ENCODE measurements at regions not wholly inside any gene's neighbourhood (a gene's known extent, or its start where the extent isn't known, plus 50 kb on each side); places are given as distances from the start of the nearest gene placed in this dataset.

- WGBS (ENCODE audit: insufficient coverage, low coverage, low lambda C conversion rate, missing lambda C conversion rate), result 17% methylated on average over 12 of the region's 12 CpGs
Measured at GRCh38 chr15:23857028-23857641, 170.0 kb upstream of the NDN start.

GRCh38 chr15:23859008-23859407 is 171.9 kb upstream of the NDN start:
- 64% methylated on average over 2 of the region's 5 CpGs for WGBS (ENCODE audit: insufficient coverage, low coverage, low lambda C conversion rate, missing lambda C conversion rate)
- Histone ChIP-seq H3K27me3 (no peaks in the 10 kb centered on the region), H3K4me3 (no peak overlapping the region), H3K27ac (no peak overlapping the region), H3K36me3 (no peaks in the 10 kb centered on the region), H3K9me3 (no peaks in the 10 kb centered on the region), H3K4me1 (no peaks in the 10 kb centered on the region)
- ATAC-seq, result no peak
- no peak for DNase-seq
- TF ChIP-seq CTCF (IDR thresholded peaks at IDR 0.05) (no peak), POLR2A (IDR thresholded peaks at IDR 0.05) (no peak)
- intact Hi-C loops (cut with DNase I), result no loop called here

More at GRCh38 chr15:23857028-23857641, 170.0 kb upstream of the NDN start:
- ATAC-seq (no peak), DNase-seq (no peak)
- Histone ChIP-seq H3K4me3 (no peak overlapping the region), H3K9me3 (no peaks in the 10 kb centered on the region), H3K4me1 (no peaks in the 10 kb centered on the region), H3K36me3 (no peaks in the 10 kb centered on the region), H3K27me3 (no peaks in the 10 kb centered on the region), H3K27ac (no peak overlapping the region)
- TF ChIP-seq POLR2A (IDR thresholded peaks at IDR 0.05) (no peak), CTCF (IDR thresholded peaks at IDR 0.05) (peak in 2 of 4 donors; percentile 13 to 28)
- intact Hi-C loops (cut with DNase I), result no loop called here

GRCh38 chr15:23860290-23861245 is 173.5 kb upstream of the NDN start:
- H3K9me3 ChIP-seq, result no peaks in the 10 kb centered on the region
- H3K27ac ChIP-seq, result no peak overlapping the region
- DNase-seq (no peak), ATAC-seq (no peak)
- H3K36me3 ChIP-seq, result no peaks in the 10 kb centered on the region
- no peak overlapping the region for H3K4me3 ChIP-seq
- intact Hi-C loops (cut with DNase I), result no loop called here
- WGBS (ENCODE audit: insufficient coverage, low coverage, low lambda C conversion rate, missing lambda C conversion rate), result 58% methylated on average over 10 of the region's 31 CpGs
- no peaks in the 10 kb centered on the region for H3K27me3 ChIP-seq
- TF ChIP-seq POLR2A (IDR thresholded peaks at IDR 0.05) (no peak), CTCF (IDR thresholded peaks at IDR 0.05) (no peak)
- no peaks in the 10 kb centered on the region for H3K4me1 ChIP-seq

GRCh38 chr15:23866832-23867231 is 179.7 kb upstream of the NDN start:
- no peaks in the 10 kb centered on the region for H3K9me3 ChIP-seq
- H3K36me3 ChIP-seq, result no peaks in the 10 kb centered on the region
- no peak overlapping the region for H3K4me3 ChIP-seq
- intact Hi-C loops (cut with DNase I), result no loop called here
- DNase-seq (no peak), ATAC-seq (no peak)
- H3K27me3 ChIP-seq, result peaks cover 0 to 7% of the 10 kb centered on the region in 2 donors
- no peaks in the 10 kb centered on the region for H3K4me1 ChIP-seq
- TF ChIP-seq CTCF (IDR thresholded peaks at IDR 0.05), result peak; percentile 8 to 27 (median 10)
- TF ChIP-seq POLR2A (IDR thresholded peaks at IDR 0.05), result no peak
- no peak overlapping the region for H3K27ac ChIP-seq
- WGBS (ENCODE audit: insufficient coverage, low coverage, low lambda C conversion rate, missing lambda C conversion rate), result 22% methylated on average over 6 of the region's 6 CpGs

Measured in right lobe of liver (tissue), 6 donors.